ENCODE measurements at regions not wholly inside any gene's neighbourhood (a gene's known extent, or its start where the extent isn't known, plus 50 kb on each side); places are given as distances from the start of the nearest gene placed in this dataset.

- intact Hi-C loops (cut with DNase I): no loop called here
- H3K36me3 ChIP-seq: no peaks in the 10 kb centered on the region
- no peak overlapping the region for H3K27ac ChIP-seq
- WGBS (ENCODE audit: insufficient coverage, low coverage, low lambda C conversion rate, missing lambda C conversion rate): 77% methylated on average over 2 of the region's 2 CpGs
- TF ChIP-seq CTCF (IDR thresholded peaks at IDR 0.05) (no peak), POLR2A (IDR thresholded peaks at IDR 0.05) (no peak)
- no peaks in the 10 kb centered on the region for H3K27me3 ChIP-seq
- ATAC-seq (no peak), DNase-seq (no peak)
- no peaks in the 10 kb centered on the region for H3K9me3 ChIP-seq
- H3K4me1 ChIP-seq: no peaks in the 10 kb centered on the region
- no peak overlapping the region for H3K4me3 ChIP-seq
Observed at GRCh38 chr2:14930441-14930840, 297.9 kb downstream of the LRATD1 start.

GRCh38 chr2:14932285-14932684 lies 299.8 kb downstream of the LRATD1 start:
- DNase-seq (no peak), ATAC-seq (no peak)
- Histone ChIP-seq H3K27ac (no peak overlapping the region), H3K36me3 (no peaks in the 10 kb centered on the region), H3K4me1 (no peaks in the 10 kb centered on the region), H3K9me3 (no peaks in the 10 kb centered on the region), H3K4me3 (no peak overlapping the region), H3K27me3 (no peaks in the 10 kb centered on the region)
- TF ChIP-seq CTCF (IDR thresholded peaks at IDR 0.05) (no peak), POLR2A (IDR thresholded peaks at IDR 0.05) (no peak)
- intact Hi-C loops (cut with DNase I): no loop called here

GRCh38 chr2:14933753-14934152 lies 301.2 kb downstream of the LRATD1 start:
- TF ChIP-seq POLR2A (IDR thresholded peaks at IDR 0.05): no peak
- TF ChIP-seq CTCF (IDR thresholded peaks at IDR 0.05): no peak
- no peaks in the 10 kb centered on the region for H3K9me3 ChIP-seq
- H3K27me3 ChIP-seq: no peaks in the 10 kb centered on the region
- H3K36me3 ChIP-seq: no peaks in the 10 kb centered on the region
- H3K27ac ChIP-seq: no peak overlapping the region
- H3K4me1 ChIP-seq: no peaks in the 10 kb centered on the region
- DNase-seq (no peak), ATAC-seq (no peak)
- H3K4me3 ChIP-seq: no peak overlapping the region
- intact Hi-C loops (cut with DNase I): no loop called here

GRCh38 chr2:14936426-14936825 lies 303.9 kb downstream of the LRATD1 start:
- H3K4me1 ChIP-seq: no peaks in the 10 kb centered on the region
- no peaks in the 10 kb centered on the region for H3K9me3 ChIP-seq
- H3K27me3 ChIP-seq: no peaks in the 10 kb centered on the region
- H3K4me3 ChIP-seq: no peak overlapping the region
- WGBS (ENCODE audit: insufficient coverage, low coverage, low lambda C conversion rate, missing lambda C conversion rate): 26% methylated on average over 3 of the region's 3 CpGs
- H3K36me3 ChIP-seq: no peaks in the 10 kb centered on the region
- intact Hi-C loops (cut with DNase I): no loop called here
- no peak for TF ChIP-seq CTCF (IDR thresholded peaks at IDR 0.05)
- TF ChIP-seq POLR2A (IDR thresholded peaks at IDR 0.05): no peak
- no peak overlapping the region for H3K27ac ChIP-seq
- ATAC-seq: no peak
- DNase-seq: no peak

- WGBS (ENCODE audit: insufficient coverage, low coverage, low lambda C conversion rate, missing lambda C conversion rate): 44% methylated on average over 2 of the region's 3 CpGs
- intact Hi-C loops (cut with DNase I): no loop called here
- Histone ChIP-seq H3K27me3 (no peaks in the 10 kb centered on the region), H3K4me3 (no peak overlapping the region), H3K27ac (no peak overlapping the region), H3K36me3 (no peaks in the 10 kb centered on the region), H3K4me1 (no peaks in the 10 kb centered on the region), H3K9me3 (no peaks in the 10 kb centered on the region)
- ATAC-seq: no peak
- TF ChIP-seq CTCF (IDR thresholded peaks at IDR 0.05): no peak
- no peak for TF ChIP-seq POLR2A (IDR thresholded peaks at IDR 0.05)
- DNase-seq: no peak
Observed at GRCh38 chr2:14937336-14937735, 304.8 kb downstream of the LRATD1 start.
